ENCODE measurements at regions not wholly inside any gene's neighbourhood (a gene's known extent, or its start where the extent isn't known, plus 50 kb on each side); places are given as distances from the start of the nearest gene placed in this dataset.

GRCh38 chr9:107866711-107867311, 377.2 kb upstream of the KLF4 start:
- Mint-ChIP-seq H3K4me1 (ENCODE audit: low read depth) (no peaks in the 10 kb centered on the region), H3K27ac (no peak overlapping the region), H3K9me3 (ENCODE audit: low read depth) (no peaks in the 10 kb centered on the region), H3K36me3 (no peaks in the 10 kb centered on the region), H3K4me3 (no peak overlapping the region), H3K27me3 (no peaks in the 10 kb centered on the region)

DNA sequence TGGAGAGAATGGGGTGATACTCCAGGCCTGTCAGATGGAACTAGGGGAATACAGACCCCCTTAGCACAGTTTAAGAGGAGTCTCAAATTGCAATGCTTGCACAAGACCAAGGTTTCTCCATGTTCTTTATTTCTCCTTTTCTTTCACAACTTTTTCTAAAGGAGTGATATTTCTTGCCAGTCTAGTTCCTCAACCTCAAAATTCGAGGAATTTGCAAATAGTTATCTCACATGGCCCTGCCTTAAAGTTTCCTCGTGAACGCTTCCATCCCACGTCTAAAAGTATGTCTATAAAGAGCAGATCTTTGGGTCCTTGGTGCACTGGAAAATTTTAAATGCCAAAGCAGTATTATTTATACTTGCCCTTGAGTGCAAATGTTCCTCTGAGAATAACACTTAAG, 373.8 kb upstream of the KLF4 start:
- H3K4me1 Mint-ChIP-seq (ENCODE audit: low read depth) = no peaks in the 10 kb centered on the region
- no peaks in the 10 kb centered on the region for H3K36me3 Mint-ChIP-seq
- no peaks in the 10 kb centered on the region for H3K27me3 Mint-ChIP-seq
- no peaks in the 10 kb centered on the region for H3K9me3 Mint-ChIP-seq (ENCODE audit: low read depth)
- H3K4me3 Mint-ChIP-seq = no peak overlapping the region
- no peak overlapping the region for H3K27ac Mint-ChIP-seq

GRCh38 chr9:107862881-107863280, 373.3 kb upstream of the KLF4 start:
- H3K9me3 Mint-ChIP-seq (ENCODE audit: low read depth) = no peaks in the 10 kb centered on the region
- no peaks in the 10 kb centered on the region for H3K36me3 Mint-ChIP-seq
- no peak overlapping the region for H3K27ac Mint-ChIP-seq
- no peaks in the 10 kb centered on the region for H3K27me3 Mint-ChIP-seq
- H3K4me1 Mint-ChIP-seq (ENCODE audit: low read depth) = no peaks in the 10 kb centered on the region
- no peak overlapping the region for H3K4me3 Mint-ChIP-seq

DNA sequence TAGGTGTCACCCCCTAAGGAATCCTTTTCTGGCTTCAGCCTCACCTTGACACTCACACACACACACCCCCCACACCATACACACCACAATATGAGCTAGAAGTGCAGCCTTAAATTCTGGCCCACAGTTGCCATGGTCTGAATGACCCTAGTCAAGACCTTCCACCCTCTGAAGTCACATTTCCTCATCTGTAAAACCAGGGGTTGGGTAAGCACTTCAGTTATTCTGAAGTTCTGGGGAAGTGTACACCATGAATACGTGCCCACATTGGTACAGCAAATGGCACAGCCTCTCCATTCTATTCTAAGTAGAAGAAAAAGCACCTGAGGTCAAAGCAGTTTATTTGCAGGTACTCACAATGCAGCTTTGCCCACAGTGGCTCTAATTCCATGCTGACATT, 372.8 kb upstream of the KLF4 start:
- no peaks in the 10 kb centered on the region for H3K36me3 Mint-ChIP-seq
- H3K27ac Mint-ChIP-seq = no peak overlapping the region

DNA sequence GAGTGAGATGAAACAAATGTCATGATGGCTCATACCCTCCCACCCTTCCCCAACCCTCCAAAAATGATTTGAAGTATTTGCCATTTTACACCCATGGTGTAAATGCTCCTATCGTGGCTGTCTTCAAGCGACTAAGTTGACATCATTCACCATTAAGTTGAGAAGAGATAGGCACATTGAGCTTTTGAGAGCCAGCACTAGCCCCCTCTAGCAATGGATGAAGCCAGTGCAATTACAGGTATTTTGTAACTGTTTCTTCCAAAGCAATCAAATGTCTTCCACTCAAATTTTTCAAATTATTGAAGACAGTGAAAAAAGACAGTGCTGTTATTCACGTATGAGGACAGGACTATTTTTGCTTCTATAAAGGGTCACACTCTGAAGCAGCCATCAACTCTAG, 371.5 kb upstream of the KLF4 start:
- Mint-ChIP-seq H3K27me3 (no peaks in the 10 kb centered on the region), H3K36me3 (no peaks in the 10 kb centered on the region), H3K9me3 (ENCODE audit: low read depth) (no peaks in the 10 kb centered on the region), H3K4me1 (ENCODE audit: low read depth) (no peaks in the 10 kb centered on the region), H3K27ac (no peak overlapping the region), H3K4me3 (no peak overlapping the region)

More for the DNA sequence above, 372.8 kb upstream of the KLF4 start:
- Mint-ChIP-seq H3K27me3 (no peaks in the 10 kb centered on the region), H3K4me3 (no peak overlapping the region), H3K4me1 (ENCODE audit: low read depth) (no peaks in the 10 kb centered on the region), H3K9me3 (ENCODE audit: low read depth) (no peaks in the 10 kb centered on the region)

- Mint-ChIP-seq H3K4me3 (no peak overlapping the region), H3K36me3 (peaks cover 3% of the 10 kb centered on the region), H3K4me1 (ENCODE audit: low read depth) (no peaks in the 10 kb centered on the region), H3K27ac (no peak overlapping the region), H3K9me3 (ENCODE audit: low read depth) (peaks cover 8% of the 10 kb centered on the region), H3K27me3 (no peaks in the 10 kb centered on the region)
Measured at GRCh38 chr9:107858260-107858659, 368.7 kb upstream of the KLF4 start.

DNA sequence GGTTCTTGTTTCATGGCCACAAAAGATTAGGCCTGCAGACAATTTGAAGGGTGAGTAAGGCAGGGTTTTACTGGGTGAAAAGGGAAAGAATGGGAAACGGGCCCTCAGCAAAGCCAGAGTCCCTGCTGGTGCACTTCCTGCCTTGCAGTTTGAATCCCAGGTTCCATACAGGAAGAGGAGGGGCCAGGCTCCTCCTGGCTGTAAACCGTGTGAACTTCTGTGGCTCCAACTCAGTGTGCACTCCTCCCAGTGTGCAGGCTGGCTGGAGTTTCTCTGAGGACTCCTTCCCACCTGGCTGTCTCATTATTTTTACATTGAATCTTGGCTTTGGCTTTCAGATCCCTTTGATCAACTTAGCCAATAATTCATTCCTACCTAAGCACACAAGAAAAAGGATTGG, 367.1 kb upstream of the KLF4 start:
- Mint-ChIP-seq H3K4me3 (no peak overlapping the region), H3K36me3 (peaks cover 3% of the 10 kb centered on the region), H3K4me1 (ENCODE audit: low read depth) (no peaks in the 10 kb centered on the region), H3K9me3 (ENCODE audit: low read depth) (peaks cover 8% of the 10 kb centered on the region), H3K27ac (no peak overlapping the region), H3K27me3 (no peaks in the 10 kb centered on the region)

GRCh38 chr9:107855164-107855563, 365.6 kb upstream of the KLF4 start:
- H3K27ac Mint-ChIP-seq = no peak overlapping the region
- no peak overlapping the region for H3K4me3 Mint-ChIP-seq
- H3K9me3 Mint-ChIP-seq (ENCODE audit: low read depth) = peaks cover 8% of the 10 kb centered on the region
- H3K4me1 Mint-ChIP-seq (ENCODE audit: low read depth) = no peaks in the 10 kb centered on the region
- peaks cover 3% of the 10 kb centered on the region for H3K36me3 Mint-ChIP-seq
- no peaks in the 10 kb centered on the region for H3K27me3 Mint-ChIP-seq

GRCh38 chr9:107853461-107853860, 363.9 kb upstream of the KLF4 start:
- H3K9me3 Mint-ChIP-seq (ENCODE audit: low read depth) = peaks cover 8% of the 10 kb centered on the region

DNA sequence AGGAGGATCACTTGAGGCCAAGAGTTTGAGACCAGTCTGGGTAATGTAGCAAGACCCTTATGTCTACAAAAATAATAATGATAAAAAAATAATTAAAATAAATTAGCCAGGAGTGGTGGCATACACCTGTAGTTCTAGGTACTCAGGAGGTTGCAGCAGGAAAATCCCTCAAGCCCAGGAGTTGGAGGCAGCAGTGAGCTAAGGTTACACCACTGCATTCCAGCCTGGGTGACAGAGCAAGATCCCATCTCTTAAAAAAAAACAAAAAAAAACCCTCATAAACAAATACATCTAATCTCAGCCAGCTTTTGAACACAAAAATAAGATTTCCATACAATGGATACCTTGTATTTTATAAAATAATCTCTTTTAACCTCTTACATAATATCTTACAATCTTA, 363.3 kb upstream of the KLF4 start:
- peaks cover 3% of the 10 kb centered on the region for H3K36me3 Mint-ChIP-seq
- H3K4me1 Mint-ChIP-seq (ENCODE audit: low read depth) = no peaks in the 10 kb centered on the region
- no peak overlapping the region for H3K4me3 Mint-ChIP-seq
- H3K27ac Mint-ChIP-seq = no peak overlapping the region
- peaks cover 8% of the 10 kb centered on the region for H3K9me3 Mint-ChIP-seq (ENCODE audit: low read depth)
- no peaks in the 10 kb centered on the region for H3K27me3 Mint-ChIP-seq

More at GRCh38 chr9:107853461-107853860, 363.9 kb upstream of the KLF4 start:
- Mint-ChIP-seq H3K4me3 (no peak overlapping the region), H3K4me1 (ENCODE audit: low read depth) (no peaks in the 10 kb centered on the region), H3K36me3 (peaks cover 3% of the 10 kb centered on the region), H3K27ac (no peak overlapping the region), H3K27me3 (no peaks in the 10 kb centered on the region)

DNA sequence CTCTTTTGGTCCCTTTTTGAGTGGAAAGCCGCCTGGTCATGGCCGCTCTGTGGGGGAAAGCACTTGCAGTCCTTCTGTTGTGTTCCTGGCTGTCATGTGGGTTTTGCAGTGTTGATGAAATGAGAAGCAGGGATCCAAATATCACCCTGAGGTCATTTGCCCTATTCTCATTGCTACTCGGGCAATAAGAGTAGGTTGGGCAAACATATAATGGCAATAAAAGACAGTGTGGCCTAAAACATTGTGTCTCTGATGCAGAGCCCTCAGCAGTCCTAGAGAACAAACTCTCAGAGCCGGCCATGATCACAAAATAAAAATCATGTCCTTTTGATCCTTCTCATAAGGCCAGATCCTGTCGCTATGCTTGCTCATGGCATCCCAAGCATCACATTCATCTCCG, 361.1 kb upstream of the KLF4 start:
- no peak overlapping the region for H3K27ac Mint-ChIP-seq
- H3K4me3 Mint-ChIP-seq = no peak overlapping the region

GRCh38 chr9:107847978-107848964, 358.7 kb upstream of the KLF4 start:
- H3K27ac Mint-ChIP-seq = no peak overlapping the region
- no peaks in the 10 kb centered on the region for H3K36me3 Mint-ChIP-seq
- peaks cover 2% of the 10 kb centered on the region for H3K27me3 Mint-ChIP-seq
- no peaks in the 10 kb centered on the region for H3K4me1 Mint-ChIP-seq (ENCODE audit: low read depth)
- no peak overlapping the region for H3K4me3 Mint-ChIP-seq
- no peaks in the 10 kb centered on the region for H3K9me3 Mint-ChIP-seq (ENCODE audit: low read depth)

More for the DNA sequence above, 361.1 kb upstream of the KLF4 start:
- no peaks in the 10 kb centered on the region for H3K4me1 Mint-ChIP-seq (ENCODE audit: low read depth)
- peaks cover 8% of the 10 kb centered on the region for H3K9me3 Mint-ChIP-seq (ENCODE audit: low read depth)
- no peaks in the 10 kb centered on the region for H3K27me3 Mint-ChIP-seq
- peaks cover 3% of the 10 kb centered on the region for H3K36me3 Mint-ChIP-seq

GRCh38 chr9:107842530-107842929, 353.0 kb upstream of the KLF4 start:
- Mint-ChIP-seq H3K4me1 (ENCODE audit: low read depth) (no peaks in the 10 kb centered on the region), H3K9me3 (ENCODE audit: low read depth) (peaks cover 3% of the 10 kb centered on the region), H3K27me3 (peaks cover 2% of the 10 kb centered on the region), H3K36me3 (no peaks in the 10 kb centered on the region), H3K27ac (no peak overlapping the region), H3K4me3 (no peak overlapping the region)

GRCh38 chr9:107841076-107841475, 351.5 kb upstream of the KLF4 start:
- peaks cover 3% of the 10 kb centered on the region for H3K9me3 Mint-ChIP-seq (ENCODE audit: low read depth)
- no peak overlapping the region for H3K27ac Mint-ChIP-seq
- no peaks in the 10 kb centered on the region for H3K36me3 Mint-ChIP-seq
- no peak overlapping the region for H3K4me3 Mint-ChIP-seq
- peaks cover 2% of the 10 kb centered on the region for H3K27me3 Mint-ChIP-seq
- H3K4me1 Mint-ChIP-seq (ENCODE audit: low read depth) = no peaks in the 10 kb centered on the region

DNA sequence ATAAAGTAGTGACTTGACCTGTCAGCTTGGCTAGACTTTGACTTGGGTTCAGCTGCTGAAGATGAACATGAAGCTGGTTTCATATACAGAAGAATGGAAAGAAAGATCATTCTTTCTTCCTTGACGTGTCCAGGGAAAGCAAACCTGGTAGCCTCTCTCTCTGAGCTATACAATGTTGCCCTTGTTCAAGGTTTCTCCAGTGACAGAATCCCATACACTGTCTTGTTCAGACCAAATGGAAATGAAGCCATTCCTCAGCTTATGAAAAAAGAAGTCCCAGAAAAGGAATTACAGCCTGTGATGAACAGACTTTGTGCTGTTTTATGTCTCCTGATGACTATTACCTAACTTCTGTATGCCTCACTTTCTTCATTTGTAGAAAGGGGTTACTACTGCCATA, 349.8 kb upstream of the KLF4 start:
- Mint-ChIP-seq H3K4me3 (no peak overlapping the region), H3K36me3 (no peaks in the 10 kb centered on the region), H3K27me3 (no peaks in the 10 kb centered on the region), H3K27ac (no peak overlapping the region), H3K4me1 (ENCODE audit: low read depth) (no peaks in the 10 kb centered on the region), H3K9me3 (ENCODE audit: low read depth) (peaks cover 3% of the 10 kb centered on the region)

Data from activated naive CD8-positive, alpha-beta T cell (primary cell).